B cell (primary cell): ENCODE measurements at regions not wholly inside any gene's neighbourhood (a gene's known extent, or its start where the extent isn't known, plus 50 kb on each side); places are given as distances from the start of the nearest gene placed in this dataset.

Experiments used
- ATAC-seq: fragments of 200-7000 bp; cut with Tn5 transposase; one replicate; pipeline ENCODE4 v1.10.0; 2021; ENCODE audit warnings: low read depth, mild to moderate bottlenecking, moderate number of reproducible peaks, moderate library complexity
- CTCF ChIA-PET: fragments of 350-600 bp; sonication (Branson Sonifier 250); formaldehyde crosslinking; loops from one replicate; lab custom pipeline; 2021; ENCODE audit warnings: antibody characterized with exemption, inconsistent platforms; lab: Charles Lee
- POLR2A ChIA-PET: fragments of 350-600 bp; sonication (Branson Sonifier 250); formaldehyde crosslinking; loops from one replicate; lab custom pipeline; 2021; ENCODE audit warnings: antibody characterized with exemption; lab: Charles Lee
- DNase-seq: peaks from one replicate; pipeline ENCODE4 v3.0.0; 2013
- H2AFZ ChIP-seq: 2 replicates; pipeline ENCODE4 v1.6.1; 2012; ENCODE audit warnings: mild to moderate bottlenecking, low read depth, low read length; ENCODE audit not compliant: insufficient read depth, poor library complexity, severe bottlenecking
- H3K27ac ChIP-seq, 2 donors: 1 replicate in 1 of 2; 2 replicates in 1 of 2; pipeline ENCODE4 v1.5.1; 2012 to 2013; ENCODE audit warnings: low read length in 2 of 2, mild to moderate bottlenecking in 2 of 2, moderate library complexity in 1 of 2
- H3K27me3 ChIP-seq, 4 experiments: fragments of 200-600 bp in 1 of 4; sonication (generic) in 1 of 4; replicated peaks in 1 of 4; 1 replicate in 2 of 4; 2 replicates in 2 of 4; pipeline versions ENCODE4 v1.6.1 to v1.7.0; 2013 to 2016; ENCODE audit warnings: low read length in 3 of 4, mild to moderate bottlenecking in 2 of 4, mixed read lengths in 1 of 4, moderate library complexity in 1 of 4; ENCODE audit not compliant: insufficient read depth in 4 of 4, control insufficient read depth in 3 of 4; ENCODE audit errors: control extremely low read depth in 1 of 4
- H3K36me3 ChIP-seq, 2 experiments: replicated peaks in 1 of 2; 1 replicate in 1 of 2; 2 replicates in 1 of 2; pipeline versions ENCODE4 v1.6.1 to v1.7.1; 2013; ENCODE audit warnings: low read length in 1 of 2; ENCODE audit not compliant: insufficient read depth in 2 of 2, control insufficient read depth in 1 of 2; ENCODE audit errors: control extremely low read depth in 1 of 2, extremely low read depth in 1 of 2
- H3K4me1 ChIP-seq, 2 donors: fragments of 200-600 bp in 1 of 2; sonication (generic) in 1 of 2; 1 replicate in 1 of 2; 2 replicates in 1 of 2; pipeline versions ENCODE4 v1.5.1 to v1.6.1; 2013 to 2017; ENCODE audit warnings: low read length in 2 of 2; ENCODE audit not compliant: control insufficient read depth in 2 of 2, insufficient read depth in 2 of 2
- H3K4me2 ChIP-seq: replicated peaks from 2 replicates; pipeline ENCODE3; 2012; ENCODE audit warnings: mild to moderate bottlenecking, low read depth, low read length; ENCODE audit not compliant: poor library complexity, severe bottlenecking
- H3K4me3 ChIP-seq, 5 experiments: fragments of 200-600 bp in 1 of 5; sonication (generic) in 1 of 5; 1 replicate in 3 of 5; 2 replicates in 2 of 5; pipeline versions ENCODE4 v1.5.1 to v1.7.0; 2011 to 2016; ENCODE audit warnings: low read length in 4 of 5, mild to moderate bottlenecking in 4 of 5, low read depth in 2 of 5, control low read depth in 1 of 5, moderate library complexity in 1 of 5; ENCODE audit not compliant: insufficient read depth in 1 of 5; ENCODE audit errors: control extremely low read depth in 1 of 5, extremely low read depth in 1 of 5
- H3K79me2 ChIP-seq: fragments of 200-600 bp; sonication (generic); one replicate; pipeline ENCODE4 v1.6.0; 2016; ENCODE audit warnings: low read length; ENCODE audit not compliant: control insufficient read depth, insufficient read depth
- H3K9ac ChIP-seq: fragments of 200-600 bp; sonication (generic); 2 replicates; pipeline ENCODE4 v1.6.1; 2017; ENCODE audit warnings: mild to moderate bottlenecking, low read length, moderate library complexity
- H3K9me3 ChIP-seq, 3 donors: one replicate each; pipeline versions ENCODE4 v1.6.1 to v1.7.1; 2013; ENCODE audit warnings: low read length in 2 of 3; ENCODE audit not compliant: control insufficient read depth in 2 of 3, insufficient read depth in 1 of 3; ENCODE audit errors: control extremely low read depth in 1 of 3
- H4K20me1 ChIP-seq: 2 replicates; pipeline ENCODE4 v1.6.0; 2012; ENCODE audit warnings: mild to moderate bottlenecking, low read length; ENCODE audit not compliant: insufficient read depth, control insufficient read depth, poor library complexity, severe bottlenecking
- H3K27ac Mint-ChIP-seq: one replicate; pipeline ENCODE4 v1.8.0; 2021; ENCODE audit warnings: mixed read lengths
- H3K27me3 Mint-ChIP-seq: one replicate; pipeline ENCODE4 v1.8.0; 2021; ENCODE audit warnings: mixed read lengths
- H3K4me1 Mint-ChIP-seq: one replicate; pipeline ENCODE4 v1.8.0; 2021; ENCODE audit warnings: mixed read lengths
- H3K4me3 Mint-ChIP-seq: one replicate; pipeline ENCODE4 v1.8.0; 2021; ENCODE audit warnings: mixed read lengths
- H3K9me3 Mint-ChIP-seq: one replicate; pipeline ENCODE4 v1.8.0; 2022; ENCODE audit warnings: mixed read lengths; ENCODE audit not compliant: insufficient read depth
- CTCF ChIP-seq: fragments of 200-600 bp; IDR thresholded peaks from one replicate; pipeline ENCODE4 v1.8.0; 2022; ENCODE audit warnings: antibody characterized with exemption, mild to moderate bottlenecking
- EZH2 ChIP-seq: IDR thresholded peaks from 2 replicates; pipeline ENCODE4 v1.6.1; 2012; ENCODE audit warnings: borderline replicate concordance, low read depth, mild to moderate bottlenecking, moderate library complexity, low read length; ENCODE audit not compliant: insufficient read depth, poor library complexity, severe bottlenecking
- WGBS: methylation state at CpG from one replicate; pipeline ENCODE4 v1.1.5; 2013; ENCODE audit warnings: missing lambda C conversion rate; ENCODE audit not compliant: insufficient coverage; 5-methylcytosine and 5-hydroxymethylcytosine counted together
- intact Hi-C: fragments of 100-400 bp; cut with micrococcal nuclease; formaldehyde crosslinking; loops from one replicate; pipeline ENCODE4 v1.10.0; 2022

GRCh38 chr4:14742054-14742453 is 260.2 kb upstream of the CPEB2 start:
- ATAC-seq (no peak), DNase-seq (no peak)
- H3K4me3 Mint-ChIP-seq = no peak overlapping the region
- H3K9ac ChIP-seq = no peak overlapping the region
- no peak overlapping the region for H3K27ac ChIP-seq
- TF ChIP-seq EZH2 (no peak), CTCF (no peak)
- ChIA-PET CTCF (no interaction called here), POLR2A (no interaction called here)
- H3K4me2 ChIP-seq = no peak overlapping the region
- H2AFZ ChIP-seq = no peak overlapping the region
- H3K4me1 Mint-ChIP-seq = no peaks in the 10 kb centered on the region
- H3K79me2 ChIP-seq = no peaks in the 10 kb centered on the region
- H3K4me3 ChIP-seq = no peak overlapping the region
- H3K4me1 ChIP-seq = no peaks in the 10 kb centered on the region
- peaks cover 0 to 7% (median 0%) of the 10 kb centered on the region in 4 experiments for H3K27me3 ChIP-seq
- H3K36me3 ChIP-seq = no peaks in the 10 kb centered on the region
- H3K27me3 Mint-ChIP-seq = peaks cover 5% of the 10 kb centered on the region
- H4K20me1 ChIP-seq = no peaks in the 10 kb centered on the region
- no CpG with 5 or more reads among the region's 1 CpG for WGBS
- intact Hi-C loops = no loop called here
- no peaks in the 10 kb centered on the region for H3K9me3 Mint-ChIP-seq
- H3K27ac Mint-ChIP-seq = no peak overlapping the region
- H3K9me3 ChIP-seq = no peaks in the 10 kb centered on the region

- WGBS = 92% methylated on average over 2 of the region's 5 CpGs
- no peak for ATAC-seq
These were observed 259.1 kb upstream of the CPEB2 start for GRCh38 chr4:14743172-14743571.

More at GRCh38 chr4:14743172-14743571, 259.1 kb upstream of the CPEB2 start:
- TF ChIP-seq CTCF (no peak), EZH2 (no peak)
- Mint-ChIP-seq H3K27me3 (peaks cover 12% of the 10 kb centered on the region), H3K4me3 (no peak overlapping the region), H3K27ac (no peak overlapping the region), H3K4me1 (no peaks in the 10 kb centered on the region), H3K9me3 (no peaks in the 10 kb centered on the region)
- Histone ChIP-seq H3K4me1 (no peaks in the 10 kb centered on the region), H3K79me2 (no peaks in the 10 kb centered on the region), H2AFZ (no peak overlapping the region), H3K4me3 (no peak overlapping the region), H3K9me3 (no peaks in the 10 kb centered on the region), H3K36me3 (no peaks in the 10 kb centered on the region), H3K27me3 (peaks cover 0 to 7% (median 0%) of the 10 kb centered on the region in 4 experiments), H3K9ac (no peak overlapping the region), H4K20me1 (no peaks in the 10 kb centered on the region), H3K27ac (no peak overlapping the region), H3K4me2 (no peak overlapping the region)
- ChIA-PET CTCF (no interaction called here), POLR2A (no interaction called here)
- intact Hi-C loops = no loop called here
- DNase-seq = no peak
